Stomach (tissue), 4 donors: ENCODE measurements at regions not wholly inside any gene's neighbourhood (a gene's known extent, or its start where the extent isn't known, plus 50 kb on each side); places are given as distances from the start of the nearest gene placed in this dataset.

Experiments
- EP300 ChIP-seq: sonication (generic); formaldehyde crosslinking; IDR thresholded peaks from one replicate; pipeline ENCODE4 v1.6.1; 2017; ENCODE audit warnings: antibody characterized with exemption
- POLR2A ChIP-seq, 4 donors: fragments of 450-650 bp; IDR thresholded peaks; one replicate each; pipeline ENCODE4 v1.6.1; 2016; ENCODE audit warnings: antibody characterized with exemption in 4 of 4, control low read depth in 2 of 4, mild to moderate bottlenecking in 1 of 4, moderate library complexity in 1 of 4
- POLR2AphosphoS5 ChIP-seq, 3 donors: sonication (generic); formaldehyde crosslinking; IDR thresholded peaks; one replicate each; pipeline ENCODE4 v1.6.1; 2016; ENCODE audit warnings: antibody characterized with exemption in 3 of 3
- TF ChIP-seq, protein P1 (sequence below), 7 experiments: fragments of 450-650 bp in 4 of 7; fragments of 200-600 bp in 3 of 7; sonication (generic) in 3 of 7; IDR thresholded peaks; one replicate each; pipeline ENCODE4 v1.5.1; 2016 to 2019; ENCODE audit warnings: antibody characterized with exemption in 7 of 7, control low read depth in 2 of 7, mild to moderate bottlenecking in 1 of 7

GRCh38 chr2:18136881-18137475 is 258.5 kb downstream of the KCNS3 start:
- TF ChIP-seq, protein P1, sequence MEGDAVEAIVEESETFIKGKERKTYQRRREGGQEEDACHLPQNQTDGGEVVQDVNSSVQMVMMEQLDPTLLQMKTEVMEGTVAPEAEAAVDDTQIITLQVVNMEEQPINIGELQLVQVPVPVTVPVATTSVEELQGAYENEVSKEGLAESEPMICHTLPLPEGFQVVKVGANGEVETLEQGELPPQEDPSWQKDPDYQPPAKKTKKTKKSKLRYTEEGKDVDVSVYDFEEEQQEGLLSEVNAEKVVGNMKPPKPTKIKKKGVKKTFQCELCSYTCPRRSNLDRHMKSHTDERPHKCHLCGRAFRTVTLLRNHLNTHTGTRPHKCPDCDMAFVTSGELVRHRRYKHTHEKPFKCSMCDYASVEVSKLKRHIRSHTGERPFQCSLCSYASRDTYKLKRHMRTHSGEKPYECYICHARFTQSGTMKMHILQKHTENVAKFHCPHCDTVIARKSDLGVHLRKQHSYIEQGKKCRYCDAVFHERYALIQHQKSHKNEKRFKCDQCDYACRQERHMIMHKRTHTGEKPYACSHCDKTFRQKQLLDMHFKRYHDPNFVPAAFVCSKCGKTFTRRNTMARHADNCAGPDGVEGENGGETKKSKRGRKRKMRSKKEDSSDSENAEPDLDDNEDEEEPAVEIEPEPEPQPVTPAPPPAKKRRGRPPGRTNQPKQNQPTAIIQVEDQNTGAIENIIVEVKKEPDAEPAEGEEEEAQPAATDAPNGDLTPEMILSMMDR (IDR thresholded peaks at IDR 0.05): no peak
- TF ChIP-seq POLR2AphosphoS5 (IDR thresholded peaks at IDR 0.05): no peak
- TF ChIP-seq POLR2A (IDR thresholded peaks at IDR 0.05): no peak
- TF ChIP-seq EP300: no peak
